Stimulated activated CD4-positive, alpha-beta T cell treated with anti-CD3 and anti-CD28 coated beads, TNF-alpha, amount 100 ng/mL, for 4 hours (primary cell): ENCODE measurements at regions not wholly inside any gene's neighbourhood (a gene's known extent, or its start where the extent isn't known, plus 50 kb on each side); places are given as distances from the start of the nearest gene placed in this dataset.
"Not testable (repeated sequence)": the region's sequence is repeated elsewhere in the genome, so short reads cannot be mapped to it uniquely, and the experiment has no call there.

Source experiments
- DNase-seq, 3 experiments: peaks; one replicate each; pipeline ENCODE4 v3.0.0-alpha.2; 2020; ENCODE audit warnings: low read depth in 3 of 3

GRCh38 chr10:78413076-78414055, 379.7 kb downstream of the RPS24 start:
- no peak for DNase-seq

- no peak for DNase-seq
Measured at GRCh38 chr10:78414380-78414779, 380.7 kb downstream of the RPS24 start.

- no peak for DNase-seq
Measured at GRCh38 chr10:78415111-78415510, 381.4 kb downstream of the RPS24 start.

GRCh38 chr10:78416031-78417011, 382.7 kb downstream of the RPS24 start:
- DNase-seq, result no peak

- no peak for DNase-seq
Measured at GRCh38 chr10:78417425-78418370, 384.0 kb downstream of the RPS24 start.

GRCh38 chr10:78419481-78420265, 386.0 kb downstream of the RPS24 start:
- no peak for DNase-seq

GRCh38 chr10:78420946-78421735, 387.5 kb downstream of the RPS24 start:
- no peak for DNase-seq

GRCh38 chr10:78424050-78424449, 390.4 kb downstream of the RPS24 start:
- DNase-seq, result not testable (repeated sequence)

GRCh38 chr10:78424723-78425122, 391.1 kb downstream of the RPS24 start:
- DNase-seq, result no peak

GRCh38 chr10:78426181-78426580, 392.5 kb downstream of the RPS24 start:
- DNase-seq, result no peak

- no peak for DNase-seq
Measured at GRCh38 chr10:78427497-78428031, 393.9 kb downstream of the RPS24 start.

GRCh38 chr10:78428579-78428978, 394.9 kb downstream of the RPS24 start:
- no peak for DNase-seq

GRCh38 chr10:78429984-78430383, 396.3 kb downstream of the RPS24 start:
- DNase-seq, result no peak

- DNase-seq, result no peak
Measured at GRCh38 chr10:78432583-78432982, 398.9 kb downstream of the RPS24 start.

- DNase-seq, result no peak
Measured at GRCh38 chr10:78433076-78433595, 399.5 kb downstream of the RPS24 start.

GRCh38 chr10:78433766-78434535, 400.3 kb downstream of the RPS24 start:
- DNase-seq, result no peak

GRCh38 chr10:78434886-78435285, 401.2 kb downstream of the RPS24 start:
- DNase-seq, result no peak
